ENCODE measurements at regions not wholly inside any gene's neighbourhood (a gene's known extent, or its start where the extent isn't known, plus 50 kb on each side); places are given as distances from the start of the nearest gene placed in this dataset.

DNA sequence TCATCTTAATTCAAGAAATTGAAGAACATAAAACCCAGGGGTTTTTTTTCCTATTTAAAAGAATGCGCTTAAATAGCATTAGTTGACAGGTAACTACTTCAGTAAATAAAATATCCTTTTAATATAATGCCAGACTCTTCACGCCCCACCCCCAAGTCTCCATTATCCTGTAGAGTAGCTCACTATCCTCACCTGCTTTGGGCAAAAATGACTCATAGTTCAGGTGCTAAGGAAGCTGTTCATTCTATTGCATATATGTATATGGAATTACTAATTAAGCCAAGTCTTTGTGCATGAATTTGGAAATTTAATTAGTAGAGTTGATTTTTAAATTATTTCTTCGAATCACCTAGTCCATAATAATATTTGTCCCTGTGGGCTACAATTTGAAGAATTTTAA is 656.8 kb upstream of the ANKRD30A start:
- ATAC-seq (ENCODE audit: low read depth) (no peak), DNase-seq (no peak)
- Histone ChIP-seq H2AK5ac (ENCODE audit: low read depth, low read length) (no peak overlapping the region), H3K18ac (ENCODE audit: low read depth, low read length) (no peak overlapping the region), H3K9me1 (ENCODE audit: insufficient read depth, low read length) (peaks cover 4% of the 10 kb centered on the region), H4K5ac (ENCODE audit: low read depth, low read length) (no peak overlapping the region), H2BK15ac (ENCODE audit: low read depth, low read length) (no peak overlapping the region), H3K79me1 (ENCODE audit: low read depth in 1 of 2, low read length in 2 of 2) (no peaks in the 10 kb centered on the region), H3K4ac (ENCODE audit: low read depth, low read length) (no peak overlapping the region), H4K8ac (ENCODE audit: low read depth in 2 of 2, low read length in 2 of 2) (no peak overlapping the region; a peak in 1 of 4 replicates), H3K14ac (replicated peaks; ENCODE audit: low read depth, low read length) (no peak overlapping the region), H2AFZ (replicated peaks; ENCODE audit: low read length, poor library complexity) (no peak overlapping the region), H3K23ac (ENCODE audit: low read depth, low read length) (no peak overlapping the region), H3K9me3 (ENCODE audit: control insufficient read depth, insufficient read depth, low read length) (no peaks in the 10 kb centered on the region), H4K20me1 (ENCODE audit: insufficient read depth, low read length) (no peaks in the 10 kb centered on the region), H2BK5ac (ENCODE audit: low read depth, low read length, poor library complexity, severe bottlenecking) (no peak overlapping the region), H3K27me3 (ENCODE audit: control insufficient read depth, insufficient read depth, low read length) (no peaks in the 10 kb centered on the region), H3K56ac (ENCODE audit: extremely low read depth, insufficient read depth, low read length) (no peak overlapping the region), H3K4me2 (ENCODE audit: low read depth, low read length) (no peak overlapping the region), H2BK120ac (ENCODE audit: low read depth, low read length) (no peak overlapping the region), H3K4me1 (ENCODE audit: control insufficient read depth, insufficient read depth, low read length) (peaks cover 5% of the 10 kb centered on the region; the same call in 1 of the 2 replicates), H3K4me3 (ENCODE audit: insufficient read depth, low read depth, low read length) (no peak overlapping the region), H2AK9ac (replicated peaks; ENCODE audit: low read depth, low read length, poor library complexity) (no peak overlapping the region), H3K36me3 (ENCODE audit: control insufficient read depth, insufficient read depth, low read length) (no peaks in the 10 kb centered on the region), H4K91ac (ENCODE audit: insufficient read depth, low read depth, low read length) (no peak overlapping the region), H3K9ac (ENCODE audit: low read depth, low read length) (no peak overlapping the region), H3K27ac (ENCODE audit: insufficient read depth, low read length) (no peak overlapping the region), H2BK20ac (ENCODE audit: low read depth, low read length) (no peak overlapping the region)
- POLR2A ChIA-PET (ENCODE audit: unreplicated experiment), result no interaction called here
- in situ Hi-C loops (cut with MboI; ENCODE audit: low sequenced_read_pairs), result no loop called here
- dilution Hi-C loops (cut with HindIII; ENCODE audit: low sequenced_read_pairs, unreplicated experiment), result no loop called here
- WGBS, 2 experiments (ENCODE audit: extremely low coverage in 2 of 2, insufficient read length in 1 of 2), result no CpG with 5 or more reads among the region's 3 CpGs
- BruUV-seq (replicated peaks), result no TSS peak
- TF ChIP-seq BHLHE40 (IDR thresholded peaks at IDR 0.05; ENCODE audit: low read depth, low read length) (no peak), POLR2A (IDR thresholded peaks at IDR 0.05; ENCODE audit: low read depth, low read length) (no peak), NFE2L2 (IDR thresholded peaks at IDR 0.05; ENCODE audit: low read depth, low read length) (no peak), RAD21 (IDR thresholded peaks at IDR 0.05; ENCODE audit: low read length) (no peak), RFX5 (IDR thresholded peaks at IDR 0.05; ENCODE audit: low read depth, low read length) (no peak), RCOR1 (IDR thresholded peaks at IDR 0.05; ENCODE audit: insufficient replicate concordance, low read length) (no peak), FOS (IDR thresholded peaks at IDR 0.05; ENCODE audit: low read depth, low read length) (no peak), SMC3 (IDR thresholded peaks at IDR 0.05; ENCODE audit: low read depth, low read length) (no peak), MAFK (IDR thresholded peaks at IDR 0.05; ENCODE audit: low read depth, low read length) (no peak)
- TF ChIP-seq, protein P1, sequence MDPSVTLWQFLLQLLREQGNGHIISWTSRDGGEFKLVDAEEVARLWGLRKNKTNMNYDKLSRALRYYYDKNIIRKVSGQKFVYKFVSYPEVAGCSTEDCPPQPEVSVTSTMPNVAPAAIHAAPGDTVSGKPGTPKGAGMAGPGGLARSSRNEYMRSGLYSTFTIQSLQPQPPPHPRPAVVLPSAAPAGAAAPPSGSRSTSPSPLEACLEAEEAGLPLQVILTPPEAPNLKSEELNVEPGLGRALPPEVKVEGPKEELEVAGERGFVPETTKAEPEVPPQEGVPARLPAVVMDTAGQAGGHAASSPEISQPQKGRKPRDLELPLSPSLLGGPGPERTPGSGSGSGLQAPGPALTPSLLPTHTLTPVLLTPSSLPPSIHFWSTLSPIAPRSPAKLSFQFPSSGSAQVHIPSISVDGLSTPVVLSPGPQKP (IDR thresholded peaks at IDR 0.05; ENCODE audit: borderline replicate concordance, low read depth, low read length), result no peak
- intact Hi-C loops (cut with micrococcal nuclease), result no loop called here
- CTCF ChIA-PET, result no interaction called here

Measured in IMR-90 (cell line).